LNCAP (cell line): ENCODE measurements at regions not wholly inside any gene's neighbourhood (a gene's known extent, or its start where the extent isn't known, plus 50 kb on each side); places are given as distances from the start of the nearest gene placed in this dataset.

Source experiments
- CTCF ChIP-seq: fragments of 450-650 bp; IDR thresholded peaks from 2 replicates; pipeline ENCODE4 v1.5.1; 2017; ENCODE audit warnings: mild to moderate bottlenecking

- TF ChIP-seq CTCF, result no peak
Observed at GRCh38 chr3:159631226-159631625, 357.4 kb upstream of the IL12A start.

- TF ChIP-seq CTCF, result no peak
Observed at GRCh38 chr3:159632128-159632527, 356.5 kb upstream of the IL12A start.

- no peak for TF ChIP-seq CTCF
Observed at GRCh38 chr3:159632851-159633250, 355.8 kb upstream of the IL12A start.

- no peak for TF ChIP-seq CTCF
Observed at GRCh38 chr3:159634483-159634882, 354.2 kb upstream of the IL12A start.

- TF ChIP-seq CTCF, result no peak
Observed at GRCh38 chr3:159635047-159635641, 353.5 kb upstream of the IL12A start.

- TF ChIP-seq CTCF, result no peak
Observed at GRCh38 chr3:159637883-159638542, 350.6 kb upstream of the IL12A start.

- TF ChIP-seq CTCF, result no peak
Observed at GRCh38 chr3:159640225-159640624, 348.4 kb upstream of the IL12A start.
